ENCODE measurements at regions not wholly inside any gene's neighbourhood (a gene's known extent, or its start where the extent isn't known, plus 50 kb on each side); places are given as distances from the start of the nearest gene placed in this dataset.

GRCh38 chr4:1510931-1511330 lies 104.7 kb upstream of the NKX1-1 start:
- H3K4me2 ChIP-seq: no peak overlapping the region
- no peak for ATAC-seq
- ChIA-PET POLR2A (no interaction called here), CTCF (interaction anchor here (1.1 kb wide), 1 partner anchor 155 kb away, joined by 3 read pairs; no protein-coding TSS in a partner anchor)
- no peak overlapping the region for H3K27ac ChIP-seq
- FAIRE-seq: no peak
- DNase-seq (ENCODE audit: low read depth in 1 of 2, low spot score in 1 of 2): no peak
- no peak overlapping the region for H3K4me3 ChIP-seq
- H3K4me1 ChIP-seq: no peaks in the 10 kb centered on the region
- no peak for TF ChIP-seq NPAS2 (CRISPR knock-in tag; IDR thresholded peaks at IDR 0.05; ENCODE audit: borderline replicate concordance)
- no peak for TF ChIP-seq MAX (IDR thresholded peaks at IDR 0.05)
- TF ChIP-seq RCOR1 (IDR thresholded peaks at IDR 0.05; ENCODE audit: low read depth, low read length): no peak
- no peak for TF ChIP-seq HOXA7 (CRISPR knock-in tag; IDR thresholded peaks at IDR 0.05)
- TF ChIP-seq CHD4 (IDR thresholded peaks at IDR 0.05; ENCODE audit: borderline replicate concordance): no peak
- no peak for TF ChIP-seq NFE2L2 (conservative IDR thresholded peaks at IDR 0.05; ENCODE audit: low read length)
- no peak for TF ChIP-seq KDM1A (IDR thresholded peaks at IDR 0.05; ENCODE audit: low read depth)
- TF ChIP-seq, protein P1, sequence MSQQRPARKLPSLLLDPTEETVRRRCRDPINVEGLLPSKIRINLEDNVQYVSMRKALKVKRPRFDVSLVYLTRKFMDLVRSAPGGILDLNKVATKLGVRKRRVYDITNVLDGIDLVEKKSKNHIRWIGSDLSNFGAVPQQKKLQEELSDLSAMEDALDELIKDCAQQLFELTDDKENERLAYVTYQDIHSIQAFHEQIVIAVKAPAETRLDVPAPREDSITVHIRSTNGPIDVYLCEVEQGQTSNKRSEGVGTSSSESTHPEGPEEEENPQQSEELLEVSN (IDR thresholded peaks at IDR 0.05; ENCODE audit: borderline replicate concordance, low read depth): no peak
- WGBS (ENCODE audit: missing lambda C conversion rate): 80% methylated on average over 11 of the region's 15 CpGs
- no peaks in the 10 kb centered on the region for H3K9me3 ChIP-seq

DNA sequence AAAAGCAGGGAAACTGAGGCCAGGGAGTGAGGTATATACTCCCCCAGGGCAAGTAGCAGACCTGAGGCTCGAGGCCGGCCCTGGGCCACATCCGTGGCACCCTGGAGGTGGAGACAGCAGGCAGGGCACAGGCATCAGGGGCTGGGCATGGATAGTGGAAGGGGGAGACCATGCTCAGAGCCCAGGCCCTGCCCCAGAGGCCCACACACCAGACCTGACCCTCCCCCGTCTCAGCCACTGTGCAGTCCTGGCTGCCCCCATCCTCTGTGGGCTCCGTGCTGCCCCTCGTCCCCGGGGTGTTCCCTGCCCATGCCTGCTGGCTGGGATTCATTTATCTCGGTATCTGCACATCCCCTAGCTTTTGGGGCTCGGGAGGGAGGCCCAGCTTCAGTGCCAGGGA lies 103.1 kb upstream of the NKX1-1 start:
- FAIRE-seq (no peak), DNase-seq (ENCODE audit: low read depth in 1 of 2, low spot score in 1 of 2) (no peak), ATAC-seq (no peak)
- no peaks in the 10 kb centered on the region for H3K4me1 ChIP-seq
- H3K9me3 ChIP-seq: no peaks in the 10 kb centered on the region
- ChIA-PET CTCF (interaction anchor here (0.9 to 1.4 kb wide), 2 partner anchors 120 to 154 kb away, joined by 3 to 5 read pairs; no protein-coding TSS in a partner anchor), POLR2A (no interaction called here)
- H3K4me2 ChIP-seq: no peak overlapping the region
- 30% methylated on average over 6 of the region's 9 CpGs for WGBS (ENCODE audit: missing lambda C conversion rate)
- H3K27ac ChIP-seq: no peak overlapping the region
- H3K4me3 ChIP-seq: no peak overlapping the region
- TF ChIP-seq HOXB13 (CRISPR knock-in tag; IDR thresholded peaks at IDR 0.05; ENCODE audit: low read depth) (no peak), POLR2A (IDR thresholded peaks at IDR 0.05; ENCODE audit: low read length) (no peak), ESRRA (IDR thresholded peaks at IDR 0.05; ENCODE audit: borderline replicate concordance, low read length) (no peak), FOSB (CRISPR knock-in tag; IDR thresholded peaks at IDR 0.05) (no peak)

DNA sequence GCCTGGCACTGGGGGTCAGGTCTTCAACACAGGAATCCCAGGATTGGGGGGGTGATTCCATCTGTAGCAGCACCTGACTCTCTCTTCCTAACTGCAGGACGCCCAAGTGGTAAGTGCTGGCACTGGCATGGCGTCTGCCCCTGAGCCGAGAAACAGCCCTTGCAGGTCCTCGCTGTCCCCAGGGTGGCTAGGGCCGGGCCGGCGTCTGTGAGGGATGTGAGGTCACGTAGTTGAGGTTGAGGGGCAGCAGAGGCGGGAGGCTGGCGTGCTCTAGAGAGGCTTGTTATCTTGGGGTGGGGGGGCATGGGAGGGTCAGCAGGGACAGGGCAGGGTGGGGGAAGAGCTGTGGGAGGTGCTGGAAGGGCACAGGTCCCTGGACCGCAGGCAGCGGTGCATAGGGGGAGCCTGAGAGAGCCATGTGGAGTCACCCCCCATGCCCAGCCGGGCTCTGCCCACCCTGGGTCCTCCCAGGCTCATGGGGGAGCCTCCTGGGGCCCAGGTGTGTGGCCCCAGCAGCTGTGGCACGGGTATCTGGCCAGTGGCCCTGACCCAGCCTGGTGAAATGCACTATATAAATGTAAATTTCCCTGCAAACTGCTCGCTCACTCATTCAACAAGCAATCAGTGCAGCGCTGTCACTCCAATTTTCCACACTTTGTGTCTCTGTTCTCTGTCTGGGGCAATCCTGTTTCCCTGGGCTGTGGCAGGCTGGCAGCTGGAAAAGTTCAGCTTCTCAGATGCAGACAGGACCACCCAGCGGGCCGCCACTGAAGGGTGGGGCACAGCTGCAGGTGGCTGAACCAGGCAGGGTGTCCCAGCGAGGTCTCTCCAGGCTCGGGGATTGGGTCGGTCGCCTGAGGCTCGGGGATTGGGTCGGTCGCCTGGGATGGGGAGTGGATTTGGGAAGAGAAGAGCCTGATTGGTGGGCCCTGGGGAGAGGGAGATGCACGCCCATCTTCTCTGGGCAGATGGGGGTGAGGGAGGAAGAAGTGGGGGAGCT lies 102.2 kb upstream of the NKX1-1 start:
- 61% methylated on average over 9 of the region's 26 CpGs for WGBS (ENCODE audit: missing lambda C conversion rate)
- FAIRE-seq (no peak), ATAC-seq (no peak), DNase-seq (ENCODE audit: low read depth in 1 of 2, low spot score in 1 of 2) (no peak)
- Histone ChIP-seq H3K4me3 (no peak overlapping the region), H3K27ac (no peak overlapping the region), H3K4me1 (no peaks in the 10 kb centered on the region), H3K4me2 (no peak overlapping the region), H3K9me3 (no peaks in the 10 kb centered on the region)
- ChIA-PET POLR2A (no interaction called here), CTCF (interaction anchor here (0.7 to 0.9 kb wide), 2 partner anchors 121 to 153 kb away, joined by 3 to 5 read pairs; no protein-coding TSS in a partner anchor)
- no peak for TF ChIP-seq REST (IDR thresholded peaks at IDR 0.05)
- TF ChIP-seq, protein P1 (IDR thresholded peaks at IDR 0.05; ENCODE audit: borderline replicate concordance, low read depth): no peak
- no peak for TF ChIP-seq FOXS1 (CRISPR knock-in tag; IDR thresholded peaks at IDR 0.05)
- no peak for TF ChIP-seq NR3C1 (IDR thresholded peaks at IDR 0.05)
- no peak for TF ChIP-seq RNF2 (IDR thresholded peaks at IDR 0.05; ENCODE audit: borderline replicate concordance, low read depth)
- TF ChIP-seq SREBF2 (IDR thresholded peaks at IDR 0.05): no peak
- TF ChIP-seq PBX3 (IDR thresholded peaks at IDR 0.05): no peak
- TF ChIP-seq CHD2 (IDR thresholded peaks at IDR 0.05; ENCODE audit: low read length, partially characterized antibody): no peak
- TF ChIP-seq, protein P2, sequence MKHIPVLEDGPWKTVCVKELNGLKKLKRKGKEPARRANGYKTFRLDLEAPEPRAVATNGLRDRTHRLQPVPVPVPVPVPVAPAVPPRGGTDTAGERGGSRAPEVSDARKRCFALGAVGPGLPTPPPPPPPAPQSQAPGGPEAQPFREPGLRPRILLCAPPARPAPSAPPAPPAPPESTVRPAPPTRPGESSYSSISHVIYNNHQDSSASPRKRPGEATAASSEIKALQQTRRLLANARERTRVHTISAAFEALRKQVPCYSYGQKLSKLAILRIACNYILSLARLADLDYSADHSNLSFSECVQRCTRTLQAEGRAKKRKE (CRISPR knock-in tag; IDR thresholded peaks at IDR 0.05; ENCODE audit: low read depth): no peak
- TF ChIP-seq MYC (IDR thresholded peaks at IDR 0.05; ENCODE audit: borderline replicate concordance, low read length): no peak

All from A549 (cell line).